Fibroblast of peridontal ligament (primary cell): ENCODE measurements at regions not wholly inside any gene's neighbourhood (a gene's known extent, or its start where the extent isn't known, plus 50 kb on each side); places are given as distances from the start of the nearest gene placed in this dataset.

ENCODE experiments used
- DNase-seq: peaks from one replicate; pipeline ENCODE4 v3.0.0-alpha.2; 2010; ENCODE audit errors: extremely low read depth

- DNase-seq = no peak
These were observed 396.5 kb upstream of the VWC2 start for GRCh38 chr7:49376817-49377375.

- DNase-seq = no peak
These were observed 386.6 kb upstream of the VWC2 start for GRCh38 chr7:49386792-49387191.

DNA sequence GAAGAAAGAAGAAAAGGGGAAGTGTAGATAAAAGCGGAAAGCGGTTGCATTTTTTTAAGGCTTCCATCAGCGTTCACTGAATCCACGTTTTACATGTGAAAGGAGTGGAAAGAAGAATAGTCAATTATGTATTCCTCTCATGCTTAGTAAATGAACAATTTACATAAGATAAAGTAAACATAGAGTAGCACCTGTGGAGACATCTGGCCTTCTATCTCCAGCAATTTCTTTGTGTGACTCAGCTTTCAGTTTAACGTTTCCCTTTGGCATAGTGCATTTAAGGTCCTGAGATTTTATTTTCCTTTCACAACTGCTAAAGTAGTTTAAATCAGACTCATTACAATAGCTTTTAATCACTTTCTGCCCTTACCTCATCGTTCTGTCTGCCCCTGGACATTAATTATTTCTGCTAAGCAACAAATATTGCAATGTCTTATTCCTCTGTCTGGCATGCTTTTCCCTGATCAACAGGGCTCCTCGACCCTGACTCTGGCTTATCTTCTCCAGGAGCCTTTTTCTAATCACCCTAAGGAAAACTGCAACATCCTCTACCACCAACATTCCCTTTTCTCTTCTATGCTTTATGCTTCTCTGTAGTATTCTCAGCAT, 383.5 kb upstream of the VWC2 start:
- no peak for DNase-seq

DNA sequence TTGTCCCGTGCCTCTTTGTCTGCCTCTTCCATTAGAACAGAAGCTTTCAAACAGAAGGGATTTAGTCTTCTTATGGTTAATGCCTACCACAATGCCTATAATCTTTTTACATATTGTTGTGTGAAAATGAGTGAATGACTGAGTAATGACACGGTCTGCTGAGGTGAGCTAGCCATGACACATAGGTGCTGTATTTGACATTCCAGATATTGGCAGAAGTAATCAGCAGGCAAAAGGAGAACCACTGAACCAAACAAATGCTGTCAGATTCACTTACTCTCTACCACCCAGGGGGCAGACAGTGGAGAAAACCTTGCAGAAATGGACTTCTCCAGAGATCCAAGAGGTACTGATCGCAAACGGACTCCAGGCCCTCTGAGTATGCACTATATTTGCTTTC, 377.2 kb upstream of the VWC2 start:
- no peak for DNase-seq

GRCh38 chr7:49397750-49398149, 375.7 kb upstream of the VWC2 start:
- no peak for DNase-seq

DNA sequence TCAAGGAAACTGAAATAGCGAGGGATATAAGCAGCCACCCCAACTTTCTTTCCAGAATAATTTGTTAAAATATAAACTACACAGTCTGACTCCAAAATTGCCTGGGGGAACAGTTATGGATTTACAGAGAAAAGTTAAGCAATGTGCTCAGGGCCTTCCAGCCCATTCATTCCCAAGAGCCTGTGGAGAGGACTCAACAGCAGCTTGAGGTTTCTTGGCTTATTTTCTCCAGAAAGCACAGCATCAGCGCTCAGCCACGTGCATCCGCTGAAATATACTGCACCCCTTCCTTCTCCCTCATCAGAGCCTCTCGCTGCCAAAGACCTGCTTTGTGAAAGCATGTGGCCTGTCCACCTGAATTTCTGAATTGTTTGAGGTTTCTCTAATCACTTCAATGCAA, 375.2 kb upstream of the VWC2 start:
- no peak for DNase-seq

DNA sequence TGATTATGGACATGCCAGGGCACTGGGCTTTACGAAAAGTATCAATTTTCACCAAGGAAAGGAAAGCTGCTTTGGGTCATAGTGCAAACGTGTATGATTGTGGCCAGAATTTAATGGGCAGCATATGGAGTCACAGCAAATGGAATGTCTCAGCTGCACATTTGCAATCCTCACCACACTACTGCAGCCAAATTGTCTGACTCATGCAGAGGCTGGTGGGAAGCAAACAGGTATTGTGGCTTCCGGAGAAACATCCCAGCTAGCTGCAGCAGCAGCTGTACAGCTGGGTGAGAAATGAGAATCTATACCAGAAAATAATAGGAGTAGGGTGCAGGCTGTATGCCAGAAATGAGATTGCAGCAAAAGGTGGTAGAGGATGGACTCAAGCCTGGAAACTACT, 374.7 kb upstream of the VWC2 start:
- no peak for DNase-seq

DNA sequence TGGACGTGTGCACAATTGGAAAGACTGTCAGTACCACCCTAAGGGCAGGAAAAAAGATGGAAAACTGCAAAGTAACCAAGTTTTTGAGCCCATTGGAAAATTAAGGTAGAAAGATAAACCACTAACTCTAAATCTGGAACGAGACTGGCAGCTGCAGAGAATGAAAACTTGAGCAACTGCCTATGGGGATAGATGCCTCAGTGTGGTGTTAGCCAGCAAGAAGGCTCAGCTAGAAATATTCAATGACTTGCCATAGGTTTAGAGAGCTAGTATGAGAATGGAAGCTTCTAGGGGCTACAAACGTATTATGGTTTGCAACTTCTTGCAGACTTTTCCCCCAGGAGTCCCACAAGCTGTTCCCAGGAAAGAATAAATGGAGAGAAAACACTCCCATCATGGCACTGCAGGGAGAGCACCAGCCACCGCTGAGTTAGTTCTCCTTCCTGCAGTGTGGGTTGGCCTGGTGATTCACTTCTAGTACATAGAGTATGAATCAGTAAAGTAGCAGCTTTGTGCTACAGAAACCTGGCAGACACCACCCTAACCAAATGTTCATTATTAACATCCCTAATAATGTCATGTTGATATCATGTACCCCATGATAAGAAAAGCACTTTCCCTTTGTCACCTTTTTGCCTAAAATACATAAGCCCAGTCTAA, 372.4 kb upstream of the VWC2 start:
- no peak for DNase-seq

DNA sequence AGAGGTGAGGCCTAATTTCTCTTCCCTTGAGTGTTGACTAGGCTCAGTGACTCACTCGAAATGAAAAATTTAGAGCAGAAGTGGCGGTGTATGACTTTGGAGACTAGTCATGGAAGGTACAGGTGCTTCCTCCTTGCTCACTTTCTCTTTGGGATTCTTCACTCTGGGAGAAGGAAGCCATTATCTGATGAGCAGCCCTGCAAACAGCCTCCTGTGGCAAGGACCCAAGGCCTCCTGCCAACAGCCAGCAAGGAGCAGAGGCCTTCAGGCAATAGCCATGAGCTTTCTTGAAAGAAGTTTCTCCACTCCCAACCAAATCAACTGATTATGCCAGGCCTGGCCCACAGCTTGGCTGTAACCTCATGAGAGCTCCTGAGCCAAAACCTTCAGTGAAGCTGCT, 369.6 kb upstream of the VWC2 start:
- DNase-seq = no peak

DNA sequence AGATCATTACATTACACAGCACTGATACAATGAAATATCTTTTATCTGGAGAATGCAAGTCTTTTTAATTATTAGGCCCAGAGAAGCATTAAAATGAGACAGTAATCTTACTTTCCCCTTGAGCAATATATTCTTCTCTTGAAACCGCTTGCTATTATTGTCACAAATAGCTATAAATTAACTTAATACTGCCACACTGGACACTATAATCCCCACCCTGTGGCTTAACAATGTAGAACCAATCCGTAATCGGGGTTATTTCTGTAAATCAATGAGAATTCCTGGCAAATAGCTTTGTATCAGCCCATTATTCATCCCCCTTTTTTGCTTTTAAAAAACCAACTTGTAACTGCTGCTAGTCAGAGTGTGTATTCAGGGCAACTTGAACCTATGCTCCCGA, 366.2 kb upstream of the VWC2 start:
- no peak for DNase-seq

- no peak for DNase-seq
These were observed 356.4 kb upstream of the VWC2 start for GRCh38 chr7:49417034-49417433.

DNA sequence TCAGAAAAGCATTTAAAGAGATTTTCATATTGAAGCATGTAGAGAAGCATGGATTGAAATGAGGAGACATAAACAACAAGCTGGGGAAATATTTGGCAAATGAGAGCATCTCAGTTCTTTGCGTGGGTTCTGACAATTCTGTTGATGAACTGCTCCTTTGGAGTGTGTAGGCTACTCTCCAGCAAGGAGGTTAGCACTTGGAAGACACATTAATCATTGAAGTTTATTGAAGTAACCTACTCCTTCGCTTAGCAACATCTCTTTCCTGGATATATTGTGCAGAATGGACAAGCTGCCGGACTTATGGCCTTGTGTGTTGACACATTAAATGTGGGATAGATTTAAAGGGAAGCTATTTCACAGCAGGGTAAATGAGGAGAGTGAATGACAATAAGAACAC, 354.5 kb upstream of the VWC2 start:
- no peak for DNase-seq

GRCh38 chr7:49422564-49422963, 350.9 kb upstream of the VWC2 start:
- no peak for DNase-seq

DNA sequence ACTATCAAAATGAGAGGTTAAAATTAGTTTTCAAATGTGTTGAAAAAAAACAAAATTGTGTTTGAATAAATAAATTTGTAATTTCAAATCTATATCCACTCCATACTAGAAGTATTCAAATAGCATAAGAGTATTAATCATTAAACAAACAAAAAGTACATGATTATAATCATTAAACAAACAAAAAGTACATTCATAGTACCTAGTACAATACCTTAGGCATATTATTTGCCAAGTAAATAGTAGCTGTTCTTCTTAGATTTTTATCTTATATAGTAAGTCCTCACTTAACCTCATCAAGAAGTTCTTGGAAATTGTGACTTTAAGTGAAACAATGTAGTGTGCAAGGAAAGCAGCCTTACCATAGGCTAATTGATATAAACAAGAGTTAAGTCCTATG, 349.3 kb upstream of the VWC2 start:
- no peak for DNase-seq

- no peak for DNase-seq
These were observed 348.1 kb upstream of the VWC2 start for GRCh38 chr7:49425277-49425818.

DNA sequence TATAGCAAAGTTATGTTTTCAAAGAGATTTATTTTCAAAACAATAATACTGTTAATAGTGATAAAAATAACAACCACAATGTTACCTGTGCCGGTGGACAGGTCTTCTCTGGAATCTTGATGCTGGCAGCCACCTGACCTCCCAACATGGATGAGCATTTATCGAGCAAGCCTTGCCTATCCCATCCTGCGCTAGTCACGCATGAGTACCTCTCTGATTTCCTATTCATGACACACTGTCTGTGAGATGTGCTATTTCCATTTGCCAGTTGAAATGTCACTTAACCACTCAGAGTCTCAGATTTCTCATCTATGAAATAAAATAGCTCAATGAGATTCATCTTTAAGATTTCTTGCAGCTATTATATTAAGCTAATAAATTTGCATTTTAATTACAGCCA, 341.2 kb upstream of the VWC2 start:
- DNase-seq = no peak

- DNase-seq = no peak
These were observed 339.6 kb upstream of the VWC2 start for GRCh38 chr7:49433794-49434193.

- DNase-seq = no peak
These were observed 338.6 kb upstream of the VWC2 start for GRCh38 chr7:49434846-49435245.

GRCh38 chr7:49438281-49438680, 335.2 kb upstream of the VWC2 start:
- DNase-seq = no peak

DNA sequence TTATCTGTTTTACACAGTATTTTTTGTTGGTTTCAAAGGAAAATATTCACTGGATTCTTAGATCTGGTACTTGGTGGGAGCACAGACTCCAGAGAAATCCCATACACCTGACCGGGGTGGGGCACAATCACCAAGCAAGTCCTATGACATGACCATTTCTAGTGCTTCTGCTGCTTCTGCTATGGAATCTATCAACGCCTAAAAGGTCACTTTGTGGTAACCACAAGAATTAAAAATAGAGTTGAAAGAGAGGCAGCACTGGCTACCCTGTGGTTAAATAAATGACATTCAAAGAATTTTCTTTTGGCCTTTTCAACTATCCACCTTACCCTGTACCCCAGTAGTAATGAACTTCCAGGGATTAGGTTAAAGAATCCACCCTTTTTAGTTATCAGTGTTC, 329.9 kb upstream of the VWC2 start:
- DNase-seq = no peak

- DNase-seq = no peak
These were observed 320.0 kb upstream of the VWC2 start for GRCh38 chr7:49453486-49453885.

GRCh38 chr7:49479441-49479840, 294.0 kb upstream of the VWC2 start:
- DNase-seq = no peak

GRCh38 chr7:49479936-49480544, 293.4 kb upstream of the VWC2 start:
- DNase-seq = no peak
